Aorta (tissue), 5 donors: ENCODE measurements at regions not wholly inside any gene's neighbourhood (a gene's known extent, or its start where the extent isn't known, plus 50 kb on each side); places are given as distances from the start of the nearest gene placed in this dataset.

Experiments used
- ATAC-seq: fragments of 200-7000 bp; cut with Tn5 transposase; one replicate; pipeline ENCODE4 v1.9.1; 2022; ENCODE audit warnings: moderate library complexity; ENCODE audit not compliant: low FRiP score
- DNase-seq, 2 donors: peaks; one replicate each; pipeline ENCODE4 v3.0.0-alpha.2; 2020
- H3K27ac ChIP-seq, 2 donors: one replicate each; pipeline ENCODE4 v1.5.1; 2013; ENCODE audit warnings: low read length in 2 of 2, mild to moderate bottlenecking in 2 of 2, moderate library complexity in 2 of 2, control low read depth in 1 of 2, inconsistent platforms in 1 of 2, low read depth in 1 of 2
- H3K27me3 ChIP-seq, 2 donors: one replicate each; pipeline ENCODE4 v1.6.1; 2013; ENCODE audit warnings: control low read depth in 1 of 2, low read length in 1 of 2, mild to moderate bottlenecking in 1 of 2, moderate library complexity in 1 of 2; ENCODE audit not compliant: insufficient read depth in 2 of 2, control insufficient read depth in 1 of 2
- H3K36me3 ChIP-seq, 2 donors: one replicate each; pipeline ENCODE4 v1.6.1; 2013; ENCODE audit warnings: control low read depth in 1 of 2, low read length in 1 of 2, mild to moderate bottlenecking in 1 of 2; ENCODE audit not compliant: insufficient read depth in 2 of 2, control insufficient read depth in 1 of 2
- H3K4me1 ChIP-seq, 2 donors: one replicate each; pipeline ENCODE4 v1.6.1; 2013; ENCODE audit warnings: low read length in 2 of 2, control low read depth in 1 of 2, mild to moderate bottlenecking in 1 of 2, moderate library complexity in 1 of 2; ENCODE audit not compliant: insufficient read depth in 2 of 2, control insufficient read depth in 1 of 2
- H3K4me3 ChIP-seq, 2 donors: one replicate each; pipeline ENCODE4 v1.5.1; 2013; ENCODE audit warnings: low read length in 2 of 2, control low read depth in 1 of 2, mild to moderate bottlenecking in 1 of 2
- H3K9me3 ChIP-seq: one replicate; pipeline ENCODE4 v1.6.1; 2013; ENCODE audit warnings: mild to moderate bottlenecking, low read length; ENCODE audit not compliant: control insufficient read depth
- WGBS, 2 donors: extraction: QIAGEN DNeasy Blood & Tissue Kit; methylation state at CpG; one replicate each; pipeline ENCODE4 v1.1.7; 2013; 5-methylcytosine and 5-hydroxymethylcytosine counted together
- intact Hi-C, 2 donors: fragments of 100-400 bp; cut with DNase I; formaldehyde crosslinking; loops; one replicate each; pipeline versions ENCODE4 v1.14.2 to v1.15.0; 2022
- donor health status: healthy with polysubstance abuse.
- donor health status: Bipolar disorder and iron deficiency.
- donor health status: DM: no; HTN: no; CAD: no.
- donor health status: DM: no; HTN: no; CAD: no.
- donor health status: DM: yes; HTN: yes; CAD: no.

DNA sequence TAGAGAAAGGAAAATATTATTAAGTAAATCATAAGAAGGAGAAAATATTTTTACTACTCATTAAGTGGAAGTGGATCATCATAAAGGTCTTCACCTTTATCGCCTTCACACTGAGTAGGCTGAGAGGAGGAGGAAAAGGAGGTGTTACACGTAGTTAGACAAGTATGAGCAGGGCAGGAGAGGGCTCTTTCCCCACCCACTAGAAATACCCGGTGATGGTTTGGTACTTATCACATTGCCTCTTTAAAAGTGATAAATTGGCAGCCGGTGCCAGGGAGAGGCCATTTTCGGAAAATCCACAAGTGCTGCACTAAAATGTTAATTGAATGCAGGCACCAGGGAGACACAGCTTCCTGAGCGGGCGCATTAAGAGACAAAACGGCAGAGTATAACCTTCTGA is 598.7 kb upstream of the SOX11 start:
- intact Hi-C loops = no loop called here
- no peaks in the 10 kb centered on the region for H3K27me3 ChIP-seq
- ATAC-seq (no peak), DNase-seq (no peak)
- WGBS, 2 donors = 56 to 74% methylated on average over 8 of the region's 8 CpGs
- no peaks in the 10 kb centered on the region for H3K36me3 ChIP-seq
- no peak overlapping the region for H3K4me3 ChIP-seq
- no peaks in the 10 kb centered on the region for H3K9me3 ChIP-seq
- H3K27ac ChIP-seq = no peak overlapping the region
- no peaks in the 10 kb centered on the region for H3K4me1 ChIP-seq

DNA sequence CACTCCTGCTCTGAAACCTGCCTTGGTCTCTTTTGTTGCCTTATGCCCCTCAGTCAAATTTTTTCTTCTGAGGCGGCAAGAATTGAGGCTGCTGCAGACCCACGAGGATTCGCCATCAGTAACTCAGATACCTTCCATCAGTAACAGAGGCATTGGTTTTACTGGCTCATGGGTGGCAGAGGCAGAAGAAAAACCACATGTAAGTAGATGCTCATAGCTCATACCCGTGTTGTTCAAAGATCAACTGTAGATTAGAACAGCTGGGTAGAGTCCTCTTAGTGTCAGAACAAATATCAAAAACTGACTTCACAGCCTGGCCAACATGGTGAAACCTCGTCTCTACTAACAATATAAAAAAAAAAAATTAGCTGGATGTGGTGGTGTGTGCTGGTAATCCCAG is 598.0 kb upstream of the SOX11 start:
- DNase-seq (no peak), ATAC-seq (no peak)
- Histone ChIP-seq H3K27me3 (no peaks in the 10 kb centered on the region), H3K27ac (no peak overlapping the region), H3K36me3 (no peaks in the 10 kb centered on the region), H3K9me3 (no peaks in the 10 kb centered on the region), H3K4me3 (no peak overlapping the region), H3K4me1 (no peaks in the 10 kb centered on the region)
- intact Hi-C loops = no loop called here
- 54 to 66% methylated on average over 5 of the region's 5 CpGs for WGBS, 2 donors

- DNase-seq = no peak
- no peaks in the 10 kb centered on the region for H3K9me3 ChIP-seq
- intact Hi-C loops = no loop called here
- no peak for ATAC-seq
- no peaks in the 10 kb centered on the region for H3K36me3 ChIP-seq
- H3K4me1 ChIP-seq = no peaks in the 10 kb centered on the region
- H3K27me3 ChIP-seq = no peaks in the 10 kb centered on the region
- H3K4me3 ChIP-seq = no peak overlapping the region
- no peak overlapping the region for H3K27ac ChIP-seq
- 13 to 16% methylated on average over 1 of the region's 1 CpG for WGBS, 2 donors
Observed at GRCh38 chr2:5098286-5098685, 593.9 kb upstream of the SOX11 start.

GRCh38 chr2:5102823-5103222 is 589.4 kb upstream of the SOX11 start:
- peaks cover 0 to 4% of the 10 kb centered on the region in 2 donors for H3K27me3 ChIP-seq
- no peak overlapping the region for H3K27ac ChIP-seq
- no peaks in the 10 kb centered on the region for H3K36me3 ChIP-seq
- H3K4me1 ChIP-seq = no peaks in the 10 kb centered on the region
- no peak for DNase-seq
- no peak overlapping the region for H3K4me3 ChIP-seq
- WGBS, 2 donors = 92 to 95% methylated on average over 2 of the region's 2 CpGs
- intact Hi-C loops = no loop called here
- ATAC-seq = no peak
- H3K9me3 ChIP-seq = peaks cover 4% of the 10 kb centered on the region

- peaks cover 6% of the 10 kb centered on the region for H3K9me3 ChIP-seq
- DNase-seq = no peak
- H3K4me3 ChIP-seq = no peak overlapping the region
- H3K27me3 ChIP-seq = peaks cover 0 to 4% of the 10 kb centered on the region in 2 donors
- H3K36me3 ChIP-seq = no peaks in the 10 kb centered on the region
- no peak for ATAC-seq
- intact Hi-C loops = no loop called here
- no peak overlapping the region for H3K27ac ChIP-seq
- no peaks in the 10 kb centered on the region for H3K4me1 ChIP-seq
Observed at GRCh38 chr2:5111581-5111980, 580.6 kb upstream of the SOX11 start.

- no peaks in the 10 kb centered on the region for H3K36me3 ChIP-seq
- no peaks in the 10 kb centered on the region for H3K4me1 ChIP-seq
- no peak overlapping the region for H3K27ac ChIP-seq
- ATAC-seq (no peak), DNase-seq (no peak)
- peaks cover under 1% of the 10 kb centered on the region for H3K9me3 ChIP-seq
- no peak overlapping the region for H3K4me3 ChIP-seq
- H3K27me3 ChIP-seq = no peaks in the 10 kb centered on the region
- intact Hi-C loops = no loop called here
Observed at GRCh38 chr2:5119046-5119445, 573.1 kb upstream of the SOX11 start.

DNA sequence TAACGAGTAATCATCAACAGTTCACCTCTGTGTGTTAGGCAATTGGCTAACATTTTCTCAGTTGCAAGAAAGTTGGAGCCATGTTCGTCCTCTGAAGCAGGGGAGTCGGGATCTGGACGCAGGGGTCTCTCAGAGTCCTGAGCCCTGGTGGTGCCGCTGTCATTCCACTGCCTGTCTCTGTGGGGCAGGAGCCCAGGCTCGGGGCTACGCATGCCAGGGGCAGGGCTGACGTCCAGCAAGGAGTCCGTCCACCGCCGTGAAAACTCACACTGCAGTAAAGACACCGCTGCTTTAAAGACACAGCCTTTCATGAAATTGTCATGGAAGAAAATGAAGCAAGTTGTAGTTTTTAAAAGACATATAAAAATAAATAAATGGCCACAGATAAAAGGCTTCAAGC is 571.1 kb upstream of the SOX11 start:
- no peak overlapping the region for H3K4me3 ChIP-seq
- no peak for ATAC-seq
- no peaks in the 10 kb centered on the region for H3K27me3 ChIP-seq
- no peak for DNase-seq
- H3K9me3 ChIP-seq = no peaks in the 10 kb centered on the region
- no peaks in the 10 kb centered on the region for H3K4me1 ChIP-seq
- intact Hi-C loops = no loop called here
- H3K36me3 ChIP-seq = no peaks in the 10 kb centered on the region
- H3K27ac ChIP-seq = no peak overlapping the region
- 41 to 53% methylated on average over 12 of the region's 12 CpGs for WGBS, 2 donors

DNA sequence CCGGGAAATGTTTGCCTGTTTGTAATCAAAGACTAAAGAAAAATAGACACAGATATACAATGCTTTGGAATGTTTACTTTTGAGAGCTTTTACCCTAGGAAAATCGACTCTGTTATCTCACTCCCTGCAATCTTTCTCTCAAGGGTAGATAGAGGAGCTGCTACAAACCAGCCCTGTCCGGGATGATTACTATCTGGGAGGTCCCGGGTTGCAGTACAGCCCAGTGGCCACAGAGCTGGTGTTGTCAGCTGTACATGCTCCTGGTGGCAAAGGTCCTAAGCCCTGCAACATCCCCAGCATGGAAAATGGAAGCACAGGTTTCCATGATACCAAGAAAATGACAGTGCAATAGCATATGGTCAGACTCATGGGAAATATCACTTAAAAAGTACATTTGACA is 570.5 kb upstream of the SOX11 start:
- no peaks in the 10 kb centered on the region for H3K36me3 ChIP-seq
- DNase-seq (no peak), ATAC-seq (no peak)
- WGBS, 2 donors = 9% methylated on average over 4 of the region's 4 CpGs
- intact Hi-C loops = no loop called here
- no peaks in the 10 kb centered on the region for H3K27me3 ChIP-seq
- H3K9me3 ChIP-seq = no peaks in the 10 kb centered on the region
- no peak overlapping the region for H3K27ac ChIP-seq
- H3K4me1 ChIP-seq = no peaks in the 10 kb centered on the region
- no peak overlapping the region for H3K4me3 ChIP-seq

GRCh38 chr2:5123582-5124196 is 568.5 kb upstream of the SOX11 start:
- Histone ChIP-seq H3K9me3 (no peaks in the 10 kb centered on the region), H3K27me3 (no peaks in the 10 kb centered on the region), H3K36me3 (no peaks in the 10 kb centered on the region), H3K4me3 (no peak overlapping the region), H3K27ac (no peak overlapping the region), H3K4me1 (no peaks in the 10 kb centered on the region)
- ATAC-seq = no peak
- DNase-seq = no peak
- WGBS, 2 donors = 66 to 87% methylated on average over 4 of the region's 4 CpGs
- intact Hi-C loops = no loop called here
